ENCODE measurements at regions not wholly inside any gene's neighbourhood (a gene's known extent, or its start where the extent isn't known, plus 50 kb on each side); places are given as distances from the start of the nearest gene placed in this dataset.

GRCh38 chr13:59414006-59414405 is 749.7 kb downstream of the DIAPH3 start:
- TF ChIP-seq EZH2 (IDR thresholded peaks at IDR 0.05; ENCODE audit: borderline replicate concordance, insufficient read depth, low read depth, low read length, poor library complexity, severe bottlenecking) = no peak
- no peak for TF ChIP-seq CTCF (IDR thresholded peaks at IDR 0.05)
